ENCODE measurements at regions not wholly inside any gene's neighbourhood (a gene's known extent, or its start where the extent isn't known, plus 50 kb on each side); places are given as distances from the start of the nearest gene placed in this dataset.

- DNase-seq = no peak
Measured at GRCh38 chr4:110675426-110675825, 52.5 kb upstream of the PITX2 start.

- no peak for DNase-seq
Measured at GRCh38 chr4:110676241-110676640, 53.4 kb upstream of the PITX2 start.

- DNase-seq = no peak
Measured at GRCh38 chr4:110678517-110679227, 55.8 kb upstream of the PITX2 start.

GRCh38 chr4:110680265-110680664 lies 57.4 kb upstream of the PITX2 start:
- DNase-seq = no peak

GRCh38 chr4:110681381-110681780 lies 58.5 kb upstream of the PITX2 start:
- DNase-seq = no peak

GRCh38 chr4:110682311-110682710 lies 59.4 kb upstream of the PITX2 start:
- DNase-seq = no peak

GRCh38 chr4:110683601-110684000 lies 60.7 kb upstream of the PITX2 start:
- DNase-seq = no peak

GRCh38 chr4:110702326-110702725 lies 79.4 kb upstream of the PITX2 start:
- no peak for DNase-seq

- no peak for DNase-seq
Measured at GRCh38 chr4:110704748-110705439, 82.0 kb upstream of the PITX2 start.

- no peak for DNase-seq
Measured at GRCh38 chr4:110705440-110705782, 82.5 kb upstream of the PITX2 start.

GRCh38 chr4:110710070-110710469 lies 87.2 kb upstream of the PITX2 start:
- no peak for DNase-seq

GRCh38 chr4:110712486-110712885 lies 89.6 kb upstream of the PITX2 start:
- no peak for DNase-seq

GRCh38 chr4:110730318-110730717 lies 107.4 kb upstream of the PITX2 start:
- no peak for DNase-seq

- no peak for DNase-seq
Measured at GRCh38 chr4:110733901-110734300, 111.0 kb upstream of the PITX2 start.

GRCh38 chr4:110735686-110736085 lies 112.8 kb upstream of the PITX2 start:
- no peak for DNase-seq

- DNase-seq = no peak
Measured at GRCh38 chr4:110737931-110738330, 115.1 kb upstream of the PITX2 start.

GRCh38 chr4:110742143-110742542 lies 119.3 kb upstream of the PITX2 start:
- DNase-seq = no peak

GRCh38 chr4:110748071-110748470 lies 125.2 kb upstream of the PITX2 start:
- DNase-seq = no peak

- DNase-seq = no peak
Measured at GRCh38 chr4:110751183-110751582, 128.3 kb upstream of the PITX2 start.

- no peak for DNase-seq
Measured at GRCh38 chr4:110751986-110752385, 129.1 kb upstream of the PITX2 start.

- no peak for DNase-seq
Measured at GRCh38 chr4:110753466-110753865, 130.6 kb upstream of the PITX2 start.

- no peak for DNase-seq
Measured at GRCh38 chr4:110754716-110755115, 131.8 kb upstream of the PITX2 start.

GRCh38 chr4:110769578-110769977 lies 146.7 kb upstream of the PITX2 start:
- DNase-seq = no peak

GRCh38 chr4:110770353-110770752 lies 147.5 kb upstream of the PITX2 start:
- DNase-seq = no peak

- DNase-seq = no peak
Measured at GRCh38 chr4:110778521-110778920, 155.6 kb upstream of the PITX2 start.
